ENCODE measurements at regions not wholly inside any gene's neighbourhood (a gene's known extent, or its start where the extent isn't known, plus 50 kb on each side); places are given as distances from the start of the nearest gene placed in this dataset.

- TF ChIP-seq CTCF (IDR thresholded peaks at IDR 0.05; ENCODE audit: low read length, missing control alignments) = no peak
- no peak for DNase-seq (ENCODE audit: low read depth)
- H3K4me3 ChIP-seq (replicated peaks; ENCODE audit: low read depth, low read length) = no peak overlapping the region
These were observed 54.9 kb upstream of the IGSF21 start for GRCh38 chr1:18052671-18053070.

GRCh38 chr1:18055156-18055555 is 52.4 kb upstream of the IGSF21 start:
- DNase-seq (ENCODE audit: low read depth) = no peak
- H3K4me3 ChIP-seq (replicated peaks; ENCODE audit: low read depth, low read length) = no peak overlapping the region
- no peak for TF ChIP-seq CTCF (IDR thresholded peaks at IDR 0.05; ENCODE audit: low read length, missing control alignments)

GRCh38 chr1:18056545-18056944 is 51.1 kb upstream of the IGSF21 start:
- TF ChIP-seq CTCF (IDR thresholded peaks at IDR 0.05; ENCODE audit: low read length, missing control alignments) = no peak
- no peak for DNase-seq (ENCODE audit: low read depth)
- no peak overlapping the region for H3K4me3 ChIP-seq (replicated peaks; ENCODE audit: low read depth, low read length)

GRCh38 chr1:18057623-18058022 is 50.0 kb upstream of the IGSF21 start:
- no peak for DNase-seq (ENCODE audit: low read depth)
- no peak overlapping the region for H3K4me3 ChIP-seq (replicated peaks; ENCODE audit: low read depth, low read length)
- TF ChIP-seq CTCF (IDR thresholded peaks at IDR 0.05; ENCODE audit: low read length, missing control alignments) = no peak

All from fibroblast of pulmonary artery (primary cell).